Stimulated activated CD4-positive, alpha-beta T cell treated with anti-CD3 and anti-CD28 coated beads, Interleukin-15, amount 100 ng/mL, for 1 hour (primary cell): ENCODE measurements at regions not wholly inside any gene's neighbourhood (a gene's known extent, or its start where the extent isn't known, plus 50 kb on each side); places are given as distances from the start of the nearest gene placed in this dataset.

Source experiments
- DNase-seq, 2 donors: peaks; one replicate each; pipeline ENCODE4 v3.0.0-alpha.2; 2020; ENCODE audit warnings: low read depth in 1 of 2, low spot score in 1 of 2

- peak; percentile 28 to 43 for DNase-seq
Observed at GRCh38 chr13:40485611-40486517, 180.6 kb downstream of the FOXO1 start.

GRCh38 chr13:40486518-40487163 lies 179.8 kb downstream of the FOXO1 start:
- no peak for DNase-seq

GRCh38 chr13:40488869-40489391 lies 177.5 kb downstream of the FOXO1 start:
- DNase-seq: no peak

- no peak for DNase-seq
Observed at GRCh38 chr13:40490086-40490758, 176.2 kb downstream of the FOXO1 start.

- DNase-seq: no peak
Observed at GRCh38 chr13:40492511-40492910, 173.9 kb downstream of the FOXO1 start.

- DNase-seq: no peak
Observed at GRCh38 chr13:40494513-40494912, 171.9 kb downstream of the FOXO1 start.

GRCh38 chr13:40494946-40495620 lies 171.4 kb downstream of the FOXO1 start:
- no peak for DNase-seq

GRCh38 chr13:40495621-40496001 lies 170.8 kb downstream of the FOXO1 start:
- DNase-seq: no peak

GRCh38 chr13:40496035-40496810 lies 170.2 kb downstream of the FOXO1 start:
- DNase-seq: no peak

- DNase-seq: no peak
Observed at GRCh38 chr13:40498461-40498860, 168.0 kb downstream of the FOXO1 start.

- no peak for DNase-seq
Observed at GRCh38 chr13:40502236-40502635, 164.2 kb downstream of the FOXO1 start.

GRCh38 chr13:40503011-40503410 lies 163.4 kb downstream of the FOXO1 start:
- no peak for DNase-seq

- no peak for DNase-seq
Observed at GRCh38 chr13:40503966-40504591, 162.4 kb downstream of the FOXO1 start.

GRCh38 chr13:40504641-40505040 lies 161.8 kb downstream of the FOXO1 start:
- no peak for DNase-seq

GRCh38 chr13:40505196-40505595 lies 161.2 kb downstream of the FOXO1 start:
- DNase-seq: no peak
